NCI-H2081 (cell line): ENCODE measurements at regions not wholly inside any gene's neighbourhood (a gene's known extent, or its start where the extent isn't known, plus 50 kb on each side); places are given as distances from the start of the nearest gene placed in this dataset.
"Not testable (repeated sequence)": the region's sequence is repeated elsewhere in the genome, so short reads cannot be mapped to it uniquely, and the experiment has no call there.

Experiments used
- DNase-seq, 2 experiments: peaks; one replicate each; lab custom pipeline; 2025; lab: John Stamatoyannopoulos, UW

DNA sequence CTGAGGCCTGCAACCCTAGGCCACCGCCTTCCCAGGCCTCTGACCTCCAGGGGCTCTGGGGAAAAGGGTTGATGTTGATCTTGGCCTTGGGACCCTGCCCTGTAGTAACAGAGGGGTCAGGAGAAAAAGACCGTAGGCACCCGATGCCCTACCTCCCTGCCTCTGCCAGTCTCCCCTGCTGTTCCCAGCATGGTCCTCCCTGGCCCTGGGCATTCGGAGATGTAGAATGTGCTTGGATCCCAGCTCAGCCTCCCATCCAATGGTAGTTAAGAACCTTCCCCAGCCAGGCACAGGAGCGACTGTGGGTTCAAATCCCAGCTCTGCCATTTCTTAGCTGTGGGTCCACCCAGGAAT, 72.0 kb upstream of the TARDBP start:
- no peak for DNase-seq

DNA sequence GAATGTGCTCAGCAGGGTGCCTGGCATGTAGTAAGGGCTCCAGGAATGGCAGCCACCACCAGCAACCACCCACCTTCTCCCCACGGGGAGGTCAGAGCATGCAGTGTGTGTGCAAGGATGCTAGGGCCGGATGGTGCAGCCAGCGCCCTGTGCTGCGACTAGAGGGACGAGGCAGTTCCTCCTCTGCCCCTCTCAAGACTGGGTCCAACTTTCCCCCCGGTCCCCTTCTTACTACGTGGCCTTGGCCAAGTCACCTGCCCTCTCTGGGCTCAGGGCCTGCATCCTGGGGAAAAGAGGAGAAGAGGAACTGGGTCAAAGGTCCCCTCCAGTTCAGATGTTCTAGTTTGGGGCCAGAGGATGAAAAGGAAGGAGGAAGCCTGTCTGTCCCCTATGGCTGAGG, 71.6 kb upstream of the TARDBP start:
- no peak for DNase-seq

DNA sequence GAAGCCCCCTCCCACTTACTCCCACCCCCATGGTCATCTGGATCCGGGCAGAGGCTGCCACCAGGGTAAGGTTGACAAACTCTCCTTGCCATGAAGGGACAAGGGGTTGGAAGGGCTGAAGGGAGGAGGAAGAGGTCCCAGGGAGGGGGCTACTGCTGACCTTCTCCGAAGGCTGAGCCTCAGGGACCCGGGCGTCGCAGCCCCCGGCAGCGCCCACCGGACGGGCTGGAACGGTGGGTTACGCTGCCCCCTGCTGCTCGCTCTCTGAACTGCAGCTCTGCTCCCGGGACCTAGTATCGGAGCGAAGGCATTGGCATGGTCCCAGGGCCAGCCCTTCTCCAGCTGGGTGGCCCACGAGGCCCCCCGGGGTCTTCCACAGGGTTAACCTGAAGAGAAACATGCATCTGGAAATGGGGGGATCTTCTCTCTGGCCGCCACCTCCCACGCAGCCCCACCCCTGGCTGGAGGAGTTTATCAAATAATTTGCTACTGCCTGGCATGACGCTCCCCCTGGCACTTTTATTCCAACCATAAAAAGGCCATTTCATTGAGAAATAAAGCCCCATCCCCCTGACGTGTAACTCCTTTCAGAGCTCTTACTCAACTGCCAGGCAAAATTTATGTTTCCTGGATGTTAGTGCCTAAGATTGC, 70.4 kb upstream of the TARDBP start:
- peak; percentile 40 to 42 for DNase-seq

DNA sequence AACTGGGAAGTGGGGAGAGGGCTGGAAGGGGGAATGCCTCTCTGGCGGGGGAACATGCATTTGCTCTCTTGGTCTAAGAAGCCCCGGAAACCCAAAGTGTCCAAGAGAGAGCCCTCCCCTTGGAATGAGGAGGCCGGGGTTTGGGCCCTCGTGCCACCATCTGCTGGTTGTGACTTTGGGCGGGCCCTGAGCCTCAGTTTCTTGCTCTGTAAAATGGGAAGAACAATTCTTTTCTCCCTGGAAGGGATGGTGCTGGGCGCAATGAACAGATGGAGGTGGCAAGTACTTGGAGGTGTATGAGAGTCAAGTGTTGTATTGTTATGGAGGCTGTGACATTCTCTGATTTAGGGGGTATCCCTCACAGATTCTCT, 69.9 kb upstream of the TARDBP start:
- DNase-seq: no peak

DNA sequence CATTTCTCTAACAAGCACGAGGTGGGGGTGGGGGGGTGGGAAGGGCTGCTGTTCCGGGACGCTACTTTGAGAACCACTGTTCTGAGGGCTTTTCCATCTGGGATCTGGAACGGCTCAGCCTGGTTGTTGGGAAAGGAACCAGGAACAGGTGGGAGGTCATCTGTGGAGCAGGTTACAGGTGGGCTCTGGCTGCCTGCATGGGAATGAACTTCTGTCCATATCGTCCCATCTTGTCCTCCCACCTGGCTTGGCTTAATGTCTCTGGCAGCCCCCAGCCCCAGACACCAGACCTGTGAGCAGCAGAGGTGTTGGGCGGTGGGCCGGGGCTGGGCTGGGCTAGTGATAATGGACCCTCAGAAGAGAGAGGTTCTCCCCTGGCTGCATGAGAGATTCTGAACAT, 69.4 kb upstream of the TARDBP start:
- no peak for DNase-seq

DNA sequence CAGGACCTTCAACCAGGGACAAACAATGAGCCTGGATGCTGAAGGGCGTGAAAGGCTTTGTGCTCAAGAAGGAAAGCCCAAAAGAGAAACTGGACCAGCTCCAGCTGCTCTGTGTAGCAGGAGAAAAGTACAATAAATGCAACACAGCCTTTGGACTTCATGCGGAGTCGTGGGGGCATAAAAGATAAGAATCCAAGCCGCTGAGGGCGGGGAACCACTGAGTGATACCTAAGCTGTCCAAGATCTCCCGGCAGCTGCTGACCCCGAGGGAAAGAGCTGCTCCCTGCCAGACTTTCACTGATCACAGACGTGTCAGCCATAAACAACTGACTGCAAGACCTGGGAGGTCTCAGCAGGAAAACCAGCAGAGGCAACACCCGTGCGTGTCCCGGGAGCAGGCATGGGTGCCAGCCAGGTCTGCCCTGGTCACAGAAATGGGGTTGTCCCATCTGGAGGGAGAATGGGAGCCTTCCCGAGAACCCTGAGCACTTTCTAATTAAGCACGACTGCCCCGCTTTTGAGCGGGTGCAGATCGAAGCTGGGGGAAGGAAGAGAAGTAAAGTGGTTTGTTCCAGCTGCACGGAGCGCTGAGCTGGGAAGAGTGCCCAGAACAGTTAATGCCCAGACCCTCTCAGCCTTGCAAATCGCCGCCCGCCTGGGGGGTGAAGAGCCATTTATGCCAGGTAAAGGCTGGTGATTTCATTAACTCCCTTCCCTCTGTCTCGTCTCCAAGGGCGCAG, 68.3 kb upstream of the TARDBP start:
- peak; percentile 86 to 95 for DNase-seq

DNA sequence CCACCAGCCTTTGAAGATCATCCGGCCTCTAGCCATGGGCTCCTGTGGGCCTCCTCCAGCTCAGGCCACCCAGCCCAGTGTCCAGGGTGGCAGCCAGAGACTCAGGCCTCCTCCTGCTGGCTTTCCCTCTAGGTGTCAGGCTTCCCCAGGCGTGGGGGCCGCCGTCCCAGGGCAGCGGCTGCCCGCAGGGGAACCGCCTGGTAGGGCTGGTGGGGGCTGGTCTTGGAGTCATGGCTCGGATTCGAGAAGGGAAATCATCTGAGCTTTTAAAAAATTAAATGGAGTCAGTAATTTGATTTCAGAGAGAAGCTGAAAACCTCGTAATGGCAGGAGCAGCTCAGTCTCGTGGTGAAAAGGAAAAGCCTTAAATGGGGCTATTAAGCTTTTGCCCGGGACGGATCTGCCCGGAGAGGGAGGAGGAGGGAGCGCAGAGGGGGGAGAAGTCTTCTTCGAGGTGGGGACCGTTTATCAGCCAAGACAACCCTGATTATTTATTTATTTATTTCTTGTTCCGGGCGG, 66.4 kb upstream of the TARDBP start:
- DNase-seq: no peak

DNA sequence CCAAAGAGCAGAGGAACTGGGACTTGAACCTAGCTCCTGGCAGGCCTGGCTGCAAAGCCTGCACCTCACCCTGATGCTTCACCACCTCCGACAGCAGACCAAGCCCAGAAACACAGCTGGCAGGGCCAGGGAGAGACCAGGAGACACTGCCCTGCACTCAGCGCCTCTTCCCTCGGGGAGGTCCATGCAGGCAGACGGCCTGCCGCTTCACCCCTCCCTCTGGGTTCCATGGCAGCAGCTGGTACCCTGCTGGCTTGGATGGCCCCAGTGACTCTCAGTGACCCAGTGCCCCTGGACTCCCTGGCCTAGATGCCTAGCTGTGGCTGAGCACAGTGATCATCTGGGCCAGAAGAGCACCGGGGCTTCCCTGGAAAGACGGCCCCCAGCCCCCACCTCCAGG, 65.3 kb upstream of the TARDBP start:
- no peak for DNase-seq

DNA sequence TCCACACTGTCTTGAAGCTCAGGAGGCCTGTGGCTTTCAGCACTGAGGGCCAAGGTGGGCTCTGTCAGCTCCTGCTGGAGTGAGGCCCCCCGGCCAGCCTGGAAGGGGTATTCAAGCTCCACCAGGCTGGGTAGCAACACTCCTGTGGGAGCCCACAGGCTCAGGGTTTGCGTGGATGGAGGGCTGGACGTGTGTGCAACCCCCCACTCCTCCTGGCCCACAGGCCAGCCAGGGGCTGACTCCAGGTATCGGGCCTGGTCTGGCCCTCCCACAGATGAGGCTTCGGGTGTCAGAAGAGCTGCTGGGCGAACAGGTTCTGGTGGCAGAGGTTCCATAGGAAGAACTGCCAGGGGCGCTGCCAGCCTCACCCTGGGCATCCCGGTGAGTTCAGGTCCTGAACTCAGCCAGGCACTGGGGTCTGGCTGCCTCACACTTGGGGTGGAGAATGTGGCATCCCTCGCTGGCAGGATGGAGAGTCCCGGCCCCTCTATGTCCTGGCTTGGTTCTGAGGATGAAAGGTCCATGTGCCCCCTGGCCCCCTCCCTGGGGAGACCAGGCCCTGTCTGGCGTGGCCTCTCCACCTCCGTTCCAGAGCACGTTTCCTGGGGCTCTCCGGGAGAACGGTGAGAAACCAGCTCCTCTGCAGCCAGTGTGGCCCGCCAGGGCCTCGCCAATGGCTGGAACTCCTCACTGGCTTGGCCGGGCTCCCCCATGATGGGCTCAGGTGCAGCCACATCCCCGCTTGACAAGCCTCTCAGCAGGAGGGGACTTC, 64.6 kb upstream of the TARDBP start:
- no peak for DNase-seq

DNA sequence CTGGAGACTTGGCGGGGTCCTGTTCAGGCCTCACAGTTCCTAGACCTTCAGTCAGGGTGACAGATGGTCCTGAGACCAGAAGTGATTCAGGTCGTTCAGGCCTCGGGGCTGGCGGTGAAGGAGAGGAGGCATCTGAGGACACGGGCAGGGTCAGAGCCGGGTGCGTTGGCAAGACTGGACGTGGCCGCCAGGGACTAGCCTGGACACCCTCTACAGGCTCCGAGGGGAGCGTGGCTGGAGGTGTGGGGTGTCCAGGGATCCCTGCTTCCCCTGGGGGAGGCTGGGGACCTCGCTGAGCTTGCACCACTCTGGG, 64.0 kb upstream of the TARDBP start:
- no peak for DNase-seq

DNA sequence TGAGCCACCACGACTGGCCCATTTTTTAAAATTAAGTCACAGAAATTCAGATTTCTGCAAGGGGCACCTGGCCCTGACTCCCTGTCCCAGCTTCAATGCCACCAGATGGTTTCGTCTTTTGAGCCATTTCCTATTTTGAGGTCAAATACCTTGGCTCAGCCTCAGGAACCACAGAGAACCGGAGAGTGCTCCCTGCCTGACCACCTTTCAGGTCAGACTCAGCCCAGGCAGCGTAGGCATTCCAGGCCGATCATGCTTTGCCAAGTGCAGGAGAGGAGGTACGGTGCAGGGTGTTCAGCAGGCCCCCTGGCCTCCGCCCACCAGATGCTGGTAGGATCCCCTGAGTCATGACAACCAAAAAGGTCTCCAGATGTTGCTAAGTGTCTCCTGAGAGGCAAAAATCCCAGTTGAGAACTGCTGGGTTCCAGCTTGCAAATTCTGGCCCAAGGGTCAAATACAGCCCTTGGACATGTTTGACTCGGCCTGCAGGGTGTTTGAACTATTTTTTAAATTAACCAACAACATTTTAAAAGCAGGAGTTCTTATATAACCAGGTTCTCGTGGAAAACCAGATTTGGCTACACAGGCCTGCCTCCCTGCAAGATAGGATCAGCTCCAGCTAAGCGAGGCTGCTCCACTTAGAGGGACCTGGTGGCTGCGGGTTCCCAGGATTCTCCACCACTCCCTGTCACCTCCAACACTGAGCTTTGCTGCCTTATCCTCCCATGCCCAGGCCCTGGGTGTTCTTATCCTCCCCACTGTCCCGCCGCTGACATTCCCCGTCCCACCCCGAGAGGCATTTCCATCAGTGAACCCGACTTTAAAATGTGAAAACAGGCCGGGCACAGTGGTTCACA, 61.9 kb upstream of the TARDBP start:
- no peak for DNase-seq

DNA sequence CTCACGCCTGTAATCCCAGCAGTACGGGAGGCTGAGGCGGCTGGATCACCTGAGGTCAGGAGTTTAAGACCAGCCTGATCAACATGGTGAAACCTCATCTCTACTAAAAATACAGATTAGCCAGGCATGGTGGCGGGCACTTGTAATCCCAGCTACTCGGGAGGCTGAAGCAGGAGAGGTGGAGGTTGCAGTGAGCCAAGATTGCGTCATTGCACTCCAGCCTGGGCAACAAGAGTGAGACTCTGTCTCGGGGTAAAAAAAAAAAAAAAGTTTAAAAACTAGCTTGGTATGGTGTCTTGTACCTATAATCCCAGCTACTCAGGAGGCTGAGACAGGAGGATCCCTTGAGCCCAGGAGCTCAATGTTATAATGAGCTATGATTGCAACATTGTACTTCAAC, 61.2 kb upstream of the TARDBP start:
- DNase-seq: not testable (repeated sequence)

DNA sequence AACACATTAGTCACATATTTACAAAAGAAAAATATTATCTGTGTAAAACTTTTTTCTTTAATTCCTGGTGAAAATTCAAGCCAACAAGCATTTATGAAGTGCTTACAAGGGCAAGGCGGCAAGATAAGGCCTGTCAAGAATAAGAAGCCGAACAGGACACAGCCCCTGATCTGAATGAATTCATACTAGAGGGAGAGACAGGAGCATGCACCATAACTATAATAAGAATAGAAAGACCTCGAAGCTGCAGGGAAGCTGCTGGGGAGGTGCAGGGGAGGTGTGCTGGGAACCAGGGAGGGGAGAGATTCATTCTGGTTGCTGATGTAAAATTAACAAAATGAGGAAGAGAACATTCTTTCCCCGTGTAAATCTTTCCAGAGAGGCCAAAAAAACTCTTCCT, 60.5 kb upstream of the TARDBP start:
- DNase-seq: no peak

DNA sequence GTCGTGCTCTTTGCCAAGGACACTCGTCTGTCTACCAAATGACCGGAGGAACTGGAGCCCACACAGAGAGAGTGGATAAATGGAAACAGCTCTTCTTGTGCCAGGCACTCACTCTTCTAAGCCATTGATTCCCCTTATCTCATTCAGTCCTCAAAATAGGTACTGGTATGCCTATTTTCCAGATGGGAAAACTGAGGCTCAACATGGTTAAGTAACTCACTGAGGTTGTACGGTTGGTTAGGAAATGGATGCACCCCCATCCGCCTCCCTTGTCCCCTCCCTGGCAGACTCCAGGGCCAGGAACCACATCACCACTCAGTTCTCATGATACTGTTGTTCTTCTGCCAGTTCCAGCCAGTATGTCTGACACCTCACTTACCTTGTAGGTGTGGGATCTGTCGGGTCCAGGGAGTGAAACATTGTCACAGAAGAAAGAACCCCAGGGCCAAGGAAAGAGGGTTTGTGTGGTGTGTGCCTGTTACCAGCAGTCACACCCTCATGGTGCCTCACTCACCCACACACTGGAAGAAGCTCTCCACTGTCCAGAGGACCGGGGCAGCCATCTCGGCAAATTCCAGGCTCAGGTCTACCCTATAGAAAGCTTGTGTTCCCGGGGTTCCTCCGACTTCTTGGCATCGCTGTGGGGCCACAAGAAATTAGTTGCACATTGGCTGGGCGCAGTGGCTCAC, 58.8 kb upstream of the TARDBP start:
- DNase-seq: no peak

DNA sequence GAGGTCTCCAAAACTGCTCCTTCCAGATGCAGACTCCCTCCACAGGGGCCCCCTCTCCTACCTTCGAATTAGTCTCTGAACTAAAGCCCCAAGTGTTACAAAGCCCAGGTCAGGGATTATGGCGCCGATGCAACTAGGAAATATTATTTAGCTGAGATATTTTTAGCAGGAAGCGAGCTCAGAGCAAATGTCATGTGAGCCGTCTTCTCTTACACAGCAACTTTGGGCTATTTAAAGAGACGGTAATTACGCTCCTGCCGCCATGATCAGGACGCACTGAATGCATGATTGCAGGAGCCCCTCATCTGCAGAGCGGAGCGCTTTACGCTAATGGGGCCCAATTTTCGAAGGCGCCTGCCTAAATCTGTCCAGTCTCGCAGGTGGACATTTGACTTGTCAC, 55.3 kb upstream of the TARDBP start:
- no peak for DNase-seq

DNA sequence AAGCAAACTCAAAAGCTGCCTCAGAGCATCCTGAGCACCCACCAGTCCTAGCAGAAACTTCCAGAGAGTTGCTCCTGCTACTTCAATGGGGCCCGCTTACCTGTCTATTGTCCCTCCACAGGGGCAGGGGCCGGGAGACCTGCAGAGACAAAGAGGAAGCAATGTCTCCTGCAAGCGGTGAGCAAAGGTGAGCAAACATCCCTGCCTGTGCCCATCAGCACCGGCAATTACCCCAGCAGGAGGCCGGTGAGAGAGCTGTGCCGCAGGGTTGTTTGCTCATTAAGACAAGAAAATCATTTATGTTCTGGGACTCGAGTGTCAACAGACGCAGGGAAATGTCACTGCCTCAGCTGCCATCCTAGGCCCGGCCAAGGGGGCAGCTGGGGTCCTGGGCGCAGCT, 53.8 kb upstream of the TARDBP start:
- DNase-seq: peak; percentile 95 to 99

DNA sequence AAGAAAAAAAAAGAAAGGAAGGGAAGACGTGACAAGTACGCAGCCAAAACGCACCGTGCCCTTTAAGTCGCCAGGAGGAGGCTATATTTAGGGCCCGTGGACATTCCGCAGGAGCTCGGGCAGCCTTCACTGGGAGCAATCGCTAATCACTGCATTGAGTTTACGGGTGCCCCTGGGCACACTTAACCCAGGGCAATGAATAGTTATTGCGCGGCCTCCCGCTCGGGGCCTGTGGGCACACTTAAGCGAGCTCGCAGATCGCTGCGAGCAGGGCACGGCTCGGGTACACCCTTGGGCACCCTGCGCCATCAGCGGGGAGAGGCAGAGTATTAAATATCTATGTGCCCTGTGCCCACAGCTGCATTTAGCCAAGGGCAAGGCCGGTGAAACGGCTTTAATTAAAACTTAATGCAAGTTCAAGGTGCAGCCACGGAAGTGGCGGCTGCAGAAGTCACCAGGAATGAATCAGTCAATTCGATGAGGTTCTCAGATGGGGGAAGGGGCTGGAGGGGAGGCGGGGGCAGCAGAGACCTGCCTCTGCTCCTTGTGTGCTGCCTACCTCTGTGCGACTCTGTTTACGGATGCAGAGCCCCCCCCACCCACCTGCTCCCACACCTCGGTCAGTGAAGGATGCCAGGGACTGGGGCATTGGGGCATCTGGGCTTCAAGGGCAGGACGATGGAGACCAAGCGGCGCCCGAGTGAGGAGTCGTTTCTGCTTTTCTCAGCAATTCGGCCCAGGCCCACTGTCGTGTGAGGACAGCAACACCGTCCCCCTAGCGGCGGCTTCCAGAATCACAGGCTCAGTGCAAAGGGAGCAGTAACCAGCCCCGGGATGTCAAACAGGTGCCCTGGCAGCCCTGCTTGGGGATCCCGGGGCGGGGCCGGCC, 51.8 kb upstream of the TARDBP start:
- peak; percentile 48 to 61 for DNase-seq

DNA sequence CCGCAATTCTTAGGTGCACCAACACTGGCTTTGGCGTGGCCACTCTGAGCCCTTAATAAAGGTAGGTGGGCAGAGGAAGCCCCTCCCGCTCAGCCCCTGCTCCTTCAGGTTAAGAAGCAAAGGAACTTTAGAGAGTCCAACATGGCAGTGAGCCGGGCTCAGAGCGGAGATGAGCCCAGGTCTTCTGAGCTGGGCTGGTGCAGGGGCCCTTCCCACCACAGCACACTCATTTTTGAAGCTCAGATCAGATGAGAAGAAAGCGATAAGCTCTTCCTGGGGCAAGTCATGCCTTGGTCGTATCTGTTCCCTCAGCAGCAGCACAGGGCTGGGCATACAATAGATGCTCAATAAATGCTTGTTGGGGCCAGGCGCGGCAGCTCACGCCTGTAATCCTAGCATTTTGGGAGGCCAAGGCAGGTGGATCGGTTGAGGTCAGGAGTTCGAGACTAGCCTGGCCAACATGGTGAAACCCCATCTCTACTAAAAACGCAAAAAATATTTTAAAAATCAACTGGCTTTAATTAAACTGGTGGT, 51.1 kb upstream of the TARDBP start:
- no peak for DNase-seq

DNA sequence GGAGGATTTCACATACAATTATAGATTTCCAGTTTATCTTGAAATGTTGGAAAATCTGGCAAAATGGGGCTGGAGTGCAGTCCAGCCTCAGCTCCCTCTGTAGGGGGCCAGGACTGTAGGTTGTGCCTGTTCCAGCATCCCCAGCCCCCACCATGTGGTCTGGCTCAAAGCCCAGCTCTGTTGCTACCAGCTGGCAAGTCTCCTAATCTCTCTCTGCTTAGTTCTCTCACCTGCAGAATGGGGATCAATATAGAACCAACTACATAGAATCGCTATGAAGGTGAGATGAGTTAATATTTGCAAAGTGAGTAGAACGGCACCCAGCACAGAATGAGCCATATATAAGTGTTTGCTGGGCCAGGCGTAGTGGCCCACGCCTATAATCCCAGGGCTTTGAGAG, 50.0 kb upstream of the TARDBP start:
- DNase-seq: peak; percentile 89 to 96
